A673 (cell line): ENCODE measurements at regions not wholly inside any gene's neighbourhood (a gene's known extent, or its start where the extent isn't known, plus 50 kb on each side); places are given as distances from the start of the nearest gene placed in this dataset.

Source experiments
- EZH2 ChIP-seq: fragments of 200-600 bp; sonication (generic); IDR thresholded peaks from 2 replicates; pipeline ENCODE4 v1.6.1; 2017; ENCODE audit warnings: borderline replicate concordance, low read depth, mild to moderate bottlenecking, mixed read lengths, antibody characterized with exemption, low read length; ENCODE audit not compliant: poor library complexity, severe bottlenecking
- TF ChIP-seq, protein P1 (sequence below): fragments of 300-800, 200-600 bp; sonication (generic); conservative IDR thresholded peaks from 2 replicates; pipeline ENCODE4 v1.5.1; 2017; ENCODE audit warnings: low read depth, mild to moderate bottlenecking, antibody characterized with exemption, low read length, moderate library complexity, mixed read lengths

DNA sequence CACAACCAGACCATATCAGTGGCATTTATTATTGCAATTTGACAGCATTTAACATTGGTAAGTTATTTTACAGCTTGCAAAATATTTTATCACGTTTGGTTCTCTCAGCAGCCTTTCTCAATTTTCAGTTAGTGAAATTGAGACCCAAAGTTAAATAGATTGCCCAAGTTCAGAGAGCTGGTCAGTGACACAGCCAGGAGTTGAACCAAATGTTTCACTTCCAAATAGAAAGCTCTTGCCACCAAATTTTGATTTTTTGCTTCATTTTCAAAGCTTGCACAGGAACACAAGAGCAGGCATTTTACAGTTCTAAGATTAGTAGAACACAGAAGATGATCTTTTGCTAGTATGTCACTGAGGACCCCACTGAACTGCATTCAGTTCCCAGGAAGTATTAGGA is 271.5 kb upstream of the C9orf72 start:
- TF ChIP-seq, protein P1, sequence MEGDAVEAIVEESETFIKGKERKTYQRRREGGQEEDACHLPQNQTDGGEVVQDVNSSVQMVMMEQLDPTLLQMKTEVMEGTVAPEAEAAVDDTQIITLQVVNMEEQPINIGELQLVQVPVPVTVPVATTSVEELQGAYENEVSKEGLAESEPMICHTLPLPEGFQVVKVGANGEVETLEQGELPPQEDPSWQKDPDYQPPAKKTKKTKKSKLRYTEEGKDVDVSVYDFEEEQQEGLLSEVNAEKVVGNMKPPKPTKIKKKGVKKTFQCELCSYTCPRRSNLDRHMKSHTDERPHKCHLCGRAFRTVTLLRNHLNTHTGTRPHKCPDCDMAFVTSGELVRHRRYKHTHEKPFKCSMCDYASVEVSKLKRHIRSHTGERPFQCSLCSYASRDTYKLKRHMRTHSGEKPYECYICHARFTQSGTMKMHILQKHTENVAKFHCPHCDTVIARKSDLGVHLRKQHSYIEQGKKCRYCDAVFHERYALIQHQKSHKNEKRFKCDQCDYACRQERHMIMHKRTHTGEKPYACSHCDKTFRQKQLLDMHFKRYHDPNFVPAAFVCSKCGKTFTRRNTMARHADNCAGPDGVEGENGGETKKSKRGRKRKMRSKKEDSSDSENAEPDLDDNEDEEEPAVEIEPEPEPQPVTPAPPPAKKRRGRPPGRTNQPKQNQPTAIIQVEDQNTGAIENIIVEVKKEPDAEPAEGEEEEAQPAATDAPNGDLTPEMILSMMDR: no peak
- TF ChIP-seq EZH2: no peak
